Esophagus muscularis mucosa (tissue), 4 donors: ENCODE measurements at regions not wholly inside any gene's neighbourhood (a gene's known extent, or its start where the extent isn't known, plus 50 kb on each side); places are given as distances from the start of the nearest gene placed in this dataset.

ENCODE experiments used
- EP300 ChIP-seq: sonication (generic); formaldehyde crosslinking; IDR thresholded peaks from one replicate; pipeline ENCODE4 v1.6.1; 2017; ENCODE audit warnings: antibody characterized with exemption
- POLR2A ChIP-seq: fragments of 450-650 bp; IDR thresholded peaks from one replicate; pipeline ENCODE4 v1.6.1; 2017; ENCODE audit warnings: antibody characterized with exemption, moderate library complexity, mild to moderate bottlenecking, low read depth
- POLR2AphosphoS5 ChIP-seq, 2 donors: sonication (generic); formaldehyde crosslinking; IDR thresholded peaks; one replicate each; pipeline ENCODE4 v1.6.1; 2017; ENCODE audit warnings: antibody characterized with exemption in 2 of 2
- TF ChIP-seq, protein P1 (sequence below), 3 experiments: fragments of 200-600 bp in 2 of 3; fragments of 450-650 bp in 1 of 3; sonication (generic) in 2 of 3; IDR thresholded peaks; one replicate each; pipeline ENCODE4 v1.5.1; 2017 to 2019; ENCODE audit warnings: antibody characterized with exemption in 3 of 3, mild to moderate bottlenecking in 2 of 3, moderate library complexity in 1 of 3

DNA sequence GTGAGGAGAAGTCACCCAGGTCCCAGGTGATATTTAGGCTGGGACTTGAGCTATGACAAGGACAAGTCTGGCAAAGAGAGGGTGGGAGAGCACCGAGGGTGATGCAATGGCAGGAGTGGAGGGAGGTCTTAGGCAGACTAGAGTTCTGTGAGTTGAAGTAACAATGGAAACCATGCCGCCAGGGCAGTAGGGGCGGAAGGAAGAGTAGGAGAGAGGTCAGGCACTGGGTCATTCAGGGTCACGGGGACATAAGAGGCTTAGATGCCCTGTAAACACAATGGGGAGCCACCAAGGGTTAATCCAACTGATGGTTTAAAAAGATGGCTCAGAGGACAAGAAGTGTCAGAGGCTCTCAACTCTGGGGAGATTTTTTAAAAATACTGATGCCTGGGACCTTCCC is 199.7 kb upstream of the LRTM1 start:
- TF ChIP-seq, protein P1, sequence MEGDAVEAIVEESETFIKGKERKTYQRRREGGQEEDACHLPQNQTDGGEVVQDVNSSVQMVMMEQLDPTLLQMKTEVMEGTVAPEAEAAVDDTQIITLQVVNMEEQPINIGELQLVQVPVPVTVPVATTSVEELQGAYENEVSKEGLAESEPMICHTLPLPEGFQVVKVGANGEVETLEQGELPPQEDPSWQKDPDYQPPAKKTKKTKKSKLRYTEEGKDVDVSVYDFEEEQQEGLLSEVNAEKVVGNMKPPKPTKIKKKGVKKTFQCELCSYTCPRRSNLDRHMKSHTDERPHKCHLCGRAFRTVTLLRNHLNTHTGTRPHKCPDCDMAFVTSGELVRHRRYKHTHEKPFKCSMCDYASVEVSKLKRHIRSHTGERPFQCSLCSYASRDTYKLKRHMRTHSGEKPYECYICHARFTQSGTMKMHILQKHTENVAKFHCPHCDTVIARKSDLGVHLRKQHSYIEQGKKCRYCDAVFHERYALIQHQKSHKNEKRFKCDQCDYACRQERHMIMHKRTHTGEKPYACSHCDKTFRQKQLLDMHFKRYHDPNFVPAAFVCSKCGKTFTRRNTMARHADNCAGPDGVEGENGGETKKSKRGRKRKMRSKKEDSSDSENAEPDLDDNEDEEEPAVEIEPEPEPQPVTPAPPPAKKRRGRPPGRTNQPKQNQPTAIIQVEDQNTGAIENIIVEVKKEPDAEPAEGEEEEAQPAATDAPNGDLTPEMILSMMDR (IDR thresholded peaks at IDR 0.05) = no peak
- TF ChIP-seq POLR2AphosphoS5 (IDR thresholded peaks at IDR 0.05) = no peak
- TF ChIP-seq POLR2A = no peak
- TF ChIP-seq EP300 = no peak
